ENCODE measurements at regions not wholly inside any gene's neighbourhood (a gene's known extent, or its start where the extent isn't known, plus 50 kb on each side); places are given as distances from the start of the nearest gene placed in this dataset.

GRCh38 chr19:30873691-30874090, 475.5 kb downstream of the TSHZ3 start:
- TF ChIP-seq CTCF (IDR thresholded peaks at IDR 0.05) (no peak), JUNB (IDR thresholded peaks at IDR 0.05) (no peak), PHF8 (IDR thresholded peaks at IDR 0.05; ENCODE audit: borderline replicate concordance, low read depth) (no peak), MAX (IDR thresholded peaks at IDR 0.05) (no peak), BHLHE40 (IDR thresholded peaks at IDR 0.05; ENCODE audit: low read depth, low read length) (no peak), POLR2A (IDR thresholded peaks at IDR 0.05; ENCODE audit: low read length) (no peak), MAFK (IDR thresholded peaks at IDR 0.05; ENCODE audit: partially characterized antibody) (no peak), EP300 (IDR thresholded peaks at IDR 0.05) (no peak), RCOR1 (IDR thresholded peaks at IDR 0.05; ENCODE audit: low read depth, low read length) (no peak), RAD21 (conservative IDR thresholded peaks at IDR 0.05 in 1 of 2, IDR thresholded peaks at IDR 0.05 in 1 of 2) (no peak), TP53 (CRISPR knock-in tag; IDR thresholded peaks at IDR 0.05) (no peak), REST (IDR thresholded peaks at IDR 0.05) (no peak), POLR2AphosphoS2 (conservative IDR thresholded peaks at IDR 0.05; ENCODE audit: low read length) (no peak)
